IMR-90 (cell line): ENCODE measurements at regions not wholly inside any gene's neighbourhood (a gene's known extent, or its start where the extent isn't known, plus 50 kb on each side); places are given as distances from the start of the nearest gene placed in this dataset.

ENCODE experiments used
- ATAC-seq: fragments of 200-7000 bp; cut with Tn5 transposase; 2 replicates; pipeline ENCODE4 v1.9.1; 2020; ENCODE audit warnings: low read depth, mild to moderate bottlenecking, moderate library complexity
- BruUV-seq: library from RNA; stranded (reverse); fragments of 400-500 nt; replicated peaks from 2 replicates; lab custom pipeline; 2021; lab: Mats Ljungman, UMichigan
- CTCF ChIA-PET: fragments of 300-600 bp; formaldehyde crosslinking; extraction: SDS; loops from one replicate; lab custom pipeline; 2021; ENCODE audit warnings: antibody characterized with exemption; lab: Yijun Ruan, JAX
- POLR2A ChIA-PET: fragments of 300-600 bp; sonication (Branson Sonifier 250); formaldehyde crosslinking; loops from one replicate; lab custom pipeline; 2022; ENCODE audit warnings: antibody characterized with exemption; ENCODE audit not compliant: unreplicated experiment; lab: Charles Lee
- DNase-seq: peaks from one replicate; pipeline ENCODE4 v3.0.0; 2013
- H2AFZ ChIP-seq: replicated peaks from 2 replicates; pipeline ENCODE3; 2013; ENCODE audit warnings: low read length, mild to moderate bottlenecking; ENCODE audit not compliant: poor library complexity
- H2AK5ac ChIP-seq: 2 replicates; pipeline ENCODE4 v1.6.1; 2013; ENCODE audit warnings: low read depth, low read length, inconsistent platforms
- H2AK9ac ChIP-seq: replicated peaks from 2 replicates; pipeline ENCODE3; 2013; ENCODE audit warnings: mild to moderate bottlenecking, low read depth, low read length, moderate library complexity; ENCODE audit not compliant: poor library complexity
- H2BK120ac ChIP-seq: 2 replicates; pipeline ENCODE4 v1.6.1; 2013; ENCODE audit warnings: low read depth, low read length, inconsistent platforms
- H2BK15ac ChIP-seq: 3 replicates; pipeline ENCODE4 v1.6.1; 2013; ENCODE audit warnings: low read depth, low read length, inconsistent platforms
- H2BK20ac ChIP-seq: 2 replicates; pipeline ENCODE4 v1.6.1; 2013; ENCODE audit warnings: low read depth, mild to moderate bottlenecking, inconsistent platforms, low read length, moderate library complexity
- H2BK5ac ChIP-seq: 2 replicates; pipeline ENCODE4 v1.6.1; 2013; ENCODE audit warnings: mild to moderate bottlenecking, low read depth, low read length, inconsistent platforms; ENCODE audit not compliant: poor library complexity, severe bottlenecking
- H3K14ac ChIP-seq: replicated peaks from 2 replicates; pipeline ENCODE4 v1.6.1; 2013; ENCODE audit warnings: low read depth, low read length, inconsistent platforms
- H3K18ac ChIP-seq: 2 replicates; pipeline ENCODE4 v1.6.1; 2013; ENCODE audit warnings: low read depth, low read length, control low read depth
- H3K23ac ChIP-seq: 2 replicates; pipeline ENCODE4 v1.6.1; 2013; ENCODE audit warnings: low read depth, low read length, inconsistent platforms
- H3K27ac ChIP-seq: 2 replicates; pipeline ENCODE4 v1.5.1; 2013; ENCODE audit warnings: mild to moderate bottlenecking, control low read depth, low read length; ENCODE audit not compliant: insufficient read depth
- H3K27me3 ChIP-seq: 2 replicates; pipeline ENCODE4 v1.6.1; 2013; ENCODE audit warnings: low read length; ENCODE audit not compliant: control insufficient read depth, insufficient read depth
- H3K36me3 ChIP-seq: 2 replicates; pipeline ENCODE4 v1.6.1; 2013; ENCODE audit warnings: low read length, mixed read lengths; ENCODE audit not compliant: control insufficient read depth, insufficient read depth
- H3K4ac ChIP-seq: 2 replicates; pipeline ENCODE4 v1.6.1; 2013; ENCODE audit warnings: low read depth, low read length, inconsistent platforms
- H3K4me1 ChIP-seq: 2 replicates; pipeline ENCODE4 v1.6.1; 2013; ENCODE audit warnings: low read length, mixed read lengths; ENCODE audit not compliant: control insufficient read depth, insufficient read depth
- H3K4me2 ChIP-seq: 2 replicates; pipeline ENCODE4 v1.6.1; 2013; ENCODE audit warnings: low read depth, mild to moderate bottlenecking, control low read depth, low read length, moderate library complexity
- H3K4me3 ChIP-seq: 2 replicates; pipeline ENCODE4 v1.5.1; 2013; ENCODE audit warnings: low read depth, mild to moderate bottlenecking, control low read depth, low read length, moderate library complexity; ENCODE audit not compliant: insufficient read depth
- H3K56ac ChIP-seq: 2 replicates; pipeline ENCODE4 v1.6.1; 2013; ENCODE audit warnings: low read length, inconsistent platforms; ENCODE audit not compliant: insufficient read depth; ENCODE audit errors: extremely low read depth
- H3K79me1 ChIP-seq, 2 experiments: 2 replicates each; pipeline ENCODE4 v1.6.1; 2013; ENCODE audit warnings: low read length in 2 of 2, inconsistent platforms in 1 of 2, low read depth in 1 of 2
- H3K9ac ChIP-seq: 2 replicates; pipeline ENCODE4 v1.6.1; 2013; ENCODE audit warnings: low read depth, low read length, control low read depth
- H3K9me1 ChIP-seq: 2 replicates; pipeline ENCODE4 v1.6.1; 2013; ENCODE audit warnings: low read length, inconsistent platforms; ENCODE audit not compliant: insufficient read depth
- H3K9me3 ChIP-seq: 2 replicates; pipeline ENCODE4 v1.6.1; 2013; ENCODE audit warnings: low read length; ENCODE audit not compliant: control insufficient read depth, insufficient read depth
- H4K20me1 ChIP-seq: 2 replicates; pipeline ENCODE4 v1.6.1; 2013; ENCODE audit warnings: low read length, inconsistent platforms; ENCODE audit not compliant: insufficient read depth
- H4K5ac ChIP-seq: 2 replicates; pipeline ENCODE4 v1.6.1; 2013; ENCODE audit warnings: mild to moderate bottlenecking, low read depth, low read length, control low read depth
- H4K8ac ChIP-seq, 2 experiments: 2 replicates each; pipeline ENCODE4 v1.6.1; 2013; ENCODE audit warnings: low read depth in 2 of 2, low read length in 2 of 2, control low read depth in 1 of 2, inconsistent platforms in 1 of 2
- H4K91ac ChIP-seq: 2 replicates; pipeline ENCODE4 v1.6.1; 2013; ENCODE audit warnings: low read depth, low read length, inconsistent platforms; ENCODE audit not compliant: insufficient read depth
- BHLHE40 ChIP-seq: fragments of 150-350 bp; IDR thresholded peaks from 2 replicates; pipeline ENCODE4 v1.6.1; 2016; ENCODE audit warnings: mild to moderate bottlenecking, low read depth, low read length
- CEBPB ChIP-seq: IDR thresholded peaks from 2 replicates; pipeline ENCODE4 v1.6.1; 2012; ENCODE audit warnings: low read depth, low read length, improper control_type of control experiment
- CHD1 ChIP-seq: IDR thresholded peaks from 2 replicates; pipeline ENCODE4 v1.6.1; 2012; ENCODE audit warnings: low read depth, low read length, improper control_type of control experiment
- FOS ChIP-seq: fragments of 150-350 bp; IDR thresholded peaks from 2 replicates; pipeline ENCODE4 v1.6.1; 2016; ENCODE audit warnings: low read depth, low read length
- MAFK ChIP-seq: IDR thresholded peaks from 2 replicates; pipeline ENCODE4 v1.6.1; 2012; ENCODE audit warnings: low read depth, low read length, improper control_type of control experiment
- MAZ ChIP-seq: IDR thresholded peaks from 2 replicates; pipeline ENCODE4 v1.6.1; 2012; ENCODE audit warnings: low read depth, mild to moderate bottlenecking, low read length, improper control_type of control experiment, moderate library complexity, borderline replicate concordance
- MXI1 ChIP-seq: IDR thresholded peaks from 2 replicates; pipeline ENCODE4 v1.6.1; 2012; ENCODE audit warnings: low read depth, mild to moderate bottlenecking, low read length, moderate library complexity, borderline replicate concordance
- NFE2L2 ChIP-seq: fragments of 150-350 bp; IDR thresholded peaks from 2 replicates; pipeline ENCODE4 v1.6.1; 2016; ENCODE audit warnings: low read depth, mild to moderate bottlenecking, low read length
- POLR2A ChIP-seq: IDR thresholded peaks from 2 replicates; pipeline ENCODE4 v1.6.1; 2012; ENCODE audit warnings: mild to moderate bottlenecking, low read depth, low read length
- RAD21 ChIP-seq: IDR thresholded peaks from 2 replicates; pipeline ENCODE4 v1.6.1; 2012; ENCODE audit warnings: low read length, improper control_type of control experiment
- RCOR1 ChIP-seq: IDR thresholded peaks from 2 replicates; pipeline ENCODE4 v1.6.1; 2012; ENCODE audit warnings: mild to moderate bottlenecking, low read length, improper control_type of control experiment; ENCODE audit not compliant: insufficient replicate concordance
- RFX5 ChIP-seq: IDR thresholded peaks from 2 replicates; pipeline ENCODE4 v1.8.0; 2012; ENCODE audit warnings: low read depth, mild to moderate bottlenecking, low read length, moderate library complexity
- SMC3 ChIP-seq: fragments of 150-350 bp; IDR thresholded peaks from 2 replicates; pipeline ENCODE4 v1.6.1; 2016; ENCODE audit warnings: low read depth, mild to moderate bottlenecking, antibody characterized with exemption, low read length, moderate library complexity
- WGBS, 2 experiments: methylation state at CpG; one replicate each; pipeline versions ENCODE4 v1.1.5 to v1.1.7; 2013; ENCODE audit warnings: missing lambda C conversion rate in 2 of 2; ENCODE audit not compliant: insufficient read length in 1 of 2; ENCODE audit errors: extremely low coverage in 2 of 2; 5-methylcytosine and 5-hydroxymethylcytosine counted together
- dilution Hi-C: fragments of 300-500 bp; cut with HindIII; formaldehyde crosslinking; loops from one replicate; pipeline ENCODE4 v1.14.3; 2018; ENCODE audit warnings: low sequenced_read_pairs; ENCODE audit not compliant: unreplicated experiment
- in situ Hi-C: fragments of 300-500 bp; cut with MboI; formaldehyde crosslinking; loops from 3 replicates; pipeline ENCODE4 v1.14.3; 2019; ENCODE audit warnings: low sequenced_read_pairs, inconsistent platforms, mixed read lengths
- intact Hi-C: fragments of 100-400 bp; cut with micrococcal nuclease; formaldehyde crosslinking; loops from 2 replicates; pipeline ENCODE4 v1.10.0; 2022
- TF ChIP-seq, protein P1 (sequence below): fragments of 150-350 bp; IDR thresholded peaks from 2 replicates; pipeline ENCODE4 v1.6.1; 2016; ENCODE audit warnings: low read depth, mild to moderate bottlenecking, low read length, moderate library complexity, borderline replicate concordance
- TF ChIP-seq, protein P2 (sequence below): conservative IDR thresholded peaks from 2 replicates; pipeline ENCODE4 v1.5.1; 2012; ENCODE audit warnings: mild to moderate bottlenecking, low read depth, low read length, improper control_type of control experiment
- TF ChIP-seq, protein P3 (sequence below): fragments of 150-350 bp; IDR thresholded peaks from 2 replicates; pipeline ENCODE4 v1.6.1; 2017; ENCODE audit warnings: mild to moderate bottlenecking, antibody characterized with exemption, low read length, low read depth

DNA sequence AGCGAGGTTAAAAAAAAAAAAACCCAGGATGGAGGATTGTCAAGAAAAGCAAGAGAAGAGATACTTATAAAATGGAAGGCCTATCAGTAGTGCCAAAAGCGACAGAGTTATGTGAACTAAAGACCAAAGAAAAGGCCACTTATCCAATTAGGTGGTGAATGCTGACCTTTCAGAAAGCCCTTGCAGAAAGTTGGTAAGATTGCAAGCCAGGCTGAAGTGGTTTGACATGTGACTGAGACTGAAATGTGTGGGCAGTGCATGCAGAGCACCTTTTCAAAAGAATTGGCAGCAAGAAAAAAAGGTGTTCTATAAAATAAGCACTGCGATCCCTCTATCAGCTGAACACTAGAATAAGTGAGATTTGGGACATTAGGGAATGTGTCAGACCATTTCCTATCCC, 379.4 kb upstream of the FAM98A start:
- in situ Hi-C loops (no loop called here), intact Hi-C loops (no loop called here), dilution Hi-C loops (no loop called here)
- ChIA-PET POLR2A (no interaction called here), CTCF (no interaction called here)
- H3K9ac ChIP-seq = no peak overlapping the region
- H3K9me1 ChIP-seq = no peaks in the 10 kb centered on the region
- no peak for DNase-seq
- H3K4me1 ChIP-seq = no peaks in the 10 kb centered on the region
- H2AK5ac ChIP-seq = no peak overlapping the region
- H4K91ac ChIP-seq = no peak overlapping the region
- WGBS, 2 experiments = no CpG with 5 or more reads among the region's 3 CpGs
- 0 out of 2 replicates have a peak, but pooled peaks cover 1% of the 10 kb centered on the region for H3K9me3 ChIP-seq
- ATAC-seq = no peak
- no peak overlapping the region for H3K14ac ChIP-seq
- H4K5ac ChIP-seq = no peak overlapping the region
- no peaks in the 10 kb centered on the region for H4K20me1 ChIP-seq
- H3K18ac ChIP-seq = no peak overlapping the region
- no peak overlapping the region for H3K27ac ChIP-seq
- H3K4me3 ChIP-seq = no peak overlapping the region
- no peak overlapping the region for H4K8ac ChIP-seq
- H3K56ac ChIP-seq = no peak overlapping the region
- TF ChIP-seq POLR2A (no peak), MAZ (no peak), NFE2L2 (no peak), FOS (no peak), RCOR1 (no peak), RFX5 (no peak), RAD21 (no peak), BHLHE40 (no peak), CEBPB (no peak), SMC3 (no peak), MXI1 (no peak), CHD1 (no peak), MAFK (no peak)
- TF ChIP-seq, protein P1, sequence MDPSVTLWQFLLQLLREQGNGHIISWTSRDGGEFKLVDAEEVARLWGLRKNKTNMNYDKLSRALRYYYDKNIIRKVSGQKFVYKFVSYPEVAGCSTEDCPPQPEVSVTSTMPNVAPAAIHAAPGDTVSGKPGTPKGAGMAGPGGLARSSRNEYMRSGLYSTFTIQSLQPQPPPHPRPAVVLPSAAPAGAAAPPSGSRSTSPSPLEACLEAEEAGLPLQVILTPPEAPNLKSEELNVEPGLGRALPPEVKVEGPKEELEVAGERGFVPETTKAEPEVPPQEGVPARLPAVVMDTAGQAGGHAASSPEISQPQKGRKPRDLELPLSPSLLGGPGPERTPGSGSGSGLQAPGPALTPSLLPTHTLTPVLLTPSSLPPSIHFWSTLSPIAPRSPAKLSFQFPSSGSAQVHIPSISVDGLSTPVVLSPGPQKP = no peak
- TF ChIP-seq, protein P2, sequence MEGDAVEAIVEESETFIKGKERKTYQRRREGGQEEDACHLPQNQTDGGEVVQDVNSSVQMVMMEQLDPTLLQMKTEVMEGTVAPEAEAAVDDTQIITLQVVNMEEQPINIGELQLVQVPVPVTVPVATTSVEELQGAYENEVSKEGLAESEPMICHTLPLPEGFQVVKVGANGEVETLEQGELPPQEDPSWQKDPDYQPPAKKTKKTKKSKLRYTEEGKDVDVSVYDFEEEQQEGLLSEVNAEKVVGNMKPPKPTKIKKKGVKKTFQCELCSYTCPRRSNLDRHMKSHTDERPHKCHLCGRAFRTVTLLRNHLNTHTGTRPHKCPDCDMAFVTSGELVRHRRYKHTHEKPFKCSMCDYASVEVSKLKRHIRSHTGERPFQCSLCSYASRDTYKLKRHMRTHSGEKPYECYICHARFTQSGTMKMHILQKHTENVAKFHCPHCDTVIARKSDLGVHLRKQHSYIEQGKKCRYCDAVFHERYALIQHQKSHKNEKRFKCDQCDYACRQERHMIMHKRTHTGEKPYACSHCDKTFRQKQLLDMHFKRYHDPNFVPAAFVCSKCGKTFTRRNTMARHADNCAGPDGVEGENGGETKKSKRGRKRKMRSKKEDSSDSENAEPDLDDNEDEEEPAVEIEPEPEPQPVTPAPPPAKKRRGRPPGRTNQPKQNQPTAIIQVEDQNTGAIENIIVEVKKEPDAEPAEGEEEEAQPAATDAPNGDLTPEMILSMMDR = no peak
- TF ChIP-seq, protein P3, sequence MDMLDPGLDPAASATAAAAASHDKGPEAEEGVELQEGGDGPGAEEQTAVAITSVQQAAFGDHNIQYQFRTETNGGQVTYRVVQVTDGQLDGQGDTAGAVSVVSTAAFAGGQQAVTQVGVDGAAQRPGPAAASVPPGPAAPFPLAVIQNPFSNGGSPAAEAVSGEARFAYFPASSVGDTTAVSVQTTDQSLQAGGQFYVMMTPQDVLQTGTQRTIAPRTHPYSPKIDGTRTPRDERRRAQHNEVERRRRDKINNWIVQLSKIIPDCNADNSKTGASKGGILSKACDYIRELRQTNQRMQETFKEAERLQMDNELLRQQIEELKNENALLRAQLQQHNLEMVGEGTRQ = no peak
- no peak overlapping the region for H2BK15ac ChIP-seq
- no peak overlapping the region for H2AK9ac ChIP-seq
- H2BK20ac ChIP-seq = no peak overlapping the region
- H3K79me1 ChIP-seq = no peaks in the 10 kb centered on the region
- H2BK5ac ChIP-seq = no peak overlapping the region
- BruUV-seq = no TSS peak
- H3K4ac ChIP-seq = no peak overlapping the region
- no peak overlapping the region for H3K4me2 ChIP-seq
- H3K23ac ChIP-seq = no peak overlapping the region
- no peak overlapping the region for H2AFZ ChIP-seq
- no peak overlapping the region for H2BK120ac ChIP-seq
- no peaks in the 10 kb centered on the region for H3K36me3 ChIP-seq
- no peaks in the 10 kb centered on the region for H3K27me3 ChIP-seq
